Neural cell (in vitro differentiated cells): ENCODE measurements at regions not wholly inside any gene's neighbourhood (a gene's known extent, or its start where the extent isn't known, plus 50 kb on each side); places are given as distances from the start of the nearest gene placed in this dataset.

Source experiments
- H2AFZ ChIP-seq: fragments of 200-600, 300-800 bp; sonication (generic), shearing (Covaris generic); 2 replicates; pipeline ENCODE4 v1.6.0; 2014; ENCODE audit warnings: low read depth, mild to moderate bottlenecking, antibody characterized with exemption, low read length, moderate library complexity
- H3F3A ChIP-seq: fragments of 200-600 bp; shearing (Covaris generic); 2 replicates; pipeline ENCODE4 v1.6.1; 2016; ENCODE audit warnings: mild to moderate bottlenecking, moderate library complexity, mixed read lengths, antibody characterized with exemption, low read length; ENCODE audit not compliant: insufficient read depth, poor library complexity, severe bottlenecking
- H3K27ac ChIP-seq: fragments of 200-600, 300-800 bp; sonication (generic), shearing (Covaris generic); 2 replicates; pipeline ENCODE4 v1.5.1; 2014; ENCODE audit warnings: mild to moderate bottlenecking, low read length, moderate library complexity
- H3K27me3 ChIP-seq: fragments of 300-800, 200-600 bp; sonication (generic), shearing (Covaris generic); 2 replicates; pipeline ENCODE4 v1.6.0; 2014; ENCODE audit warnings: mild to moderate bottlenecking, low read depth, low read length, moderate library complexity; ENCODE audit not compliant: insufficient read depth
- H3K36me3 ChIP-seq: fragments of 300-800, 200-600 bp; sonication (generic), shearing (Covaris generic); 2 replicates; pipeline ENCODE4 v1.5.1; 2014; ENCODE audit warnings: mild to moderate bottlenecking, antibody characterized with exemption, low read length, moderate library complexity; ENCODE audit not compliant: insufficient read depth
- H3K4me2 ChIP-seq: fragments of 300-800, 200-600 bp; sonication (generic), shearing (Covaris generic); 2 replicates; pipeline ENCODE4 v1.6.0; 2014; ENCODE audit warnings: mild to moderate bottlenecking, low read length
- H3K4me3 ChIP-seq: fragments of 300-800, 200-600 bp; sonication (generic), shearing (Covaris generic); 2 replicates; pipeline ENCODE4 v1.5.1; 2014; ENCODE audit warnings: mild to moderate bottlenecking, low read length, moderate library complexity
- H3K79me2 ChIP-seq: fragments of 200-600 bp; shearing (Covaris generic); replicated peaks from 2 replicates; pipeline ENCODE4 v1.6.0; 2014; ENCODE audit warnings: mild to moderate bottlenecking, low read length, moderate library complexity; ENCODE audit not compliant: insufficient read depth
- H3K9ac ChIP-seq: fragments of 300-800, 200-600 bp; sonication (generic), shearing (Covaris generic); 2 replicates; pipeline ENCODE4 v1.6.1; 2016; ENCODE audit warnings: mild to moderate bottlenecking, low read length, mixed read lengths
- H3K9me2 ChIP-seq: fragments of 200-600 bp; shearing (Covaris generic); 2 replicates; pipeline ENCODE4 v1.6.1; 2016; ENCODE audit warnings: mild to moderate bottlenecking, low read length, mixed read lengths; ENCODE audit not compliant: insufficient read depth
- H3K9me3 ChIP-seq: fragments of 200-600, 300-800 bp; sonication (generic), shearing (Covaris generic); 2 replicates; pipeline ENCODE4 v1.6.1; 2016; ENCODE audit warnings: mild to moderate bottlenecking, mixed run types, low read length, moderate library complexity, mixed read lengths
- H4K20me1 ChIP-seq: fragments of 200-600 bp; shearing (Covaris generic); 2 replicates; pipeline ENCODE4 v1.6.1; 2016; ENCODE audit warnings: mild to moderate bottlenecking, mixed run types; ENCODE audit not compliant: insufficient read depth
- CTCF ChIP-seq: fragments of 450-650 bp; IDR thresholded peaks from 2 replicates; pipeline ENCODE4 v1.5.1; 2014; ENCODE audit warnings: antibody characterized with exemption, mild to moderate bottlenecking, moderate library complexity; ENCODE audit not compliant: poor library complexity, severe bottlenecking
- EP300 ChIP-seq: fragments of 450-650 bp; conservative IDR thresholded peaks from 2 replicates; pipeline ENCODE4 v1.6.1; 2014; ENCODE audit warnings: antibody characterized with exemption, mild to moderate bottlenecking, moderate library complexity; ENCODE audit not compliant: poor library complexity, severe bottlenecking
- EZH2 ChIP-seq: fragments of 200-600, 300-800 bp; shearing (Covaris generic), sonication (generic); IDR thresholded peaks from 2 replicates; pipeline ENCODE4 v1.6.1; 2014; ENCODE audit warnings: antibody characterized with exemption, low read length, borderline replicate concordance, mild to moderate bottlenecking; ENCODE audit not compliant: insufficient read depth, poor library complexity, severe bottlenecking
- MXI1 ChIP-seq: fragments of 450-650 bp; conservative IDR thresholded peaks from 2 replicates; pipeline ENCODE4 v1.6.1; 2014; ENCODE audit warnings: antibody characterized with exemption, mild to moderate bottlenecking; ENCODE audit not compliant: poor library complexity, severe bottlenecking
- POLR2AphosphoS5 ChIP-seq: IDR thresholded peaks from 2 replicates; pipeline ENCODE4 v1.6.1; 2012
- RAD21 ChIP-seq: fragments of 450-650 bp; conservative IDR thresholded peaks from 2 replicates; pipeline ENCODE4 v1.6.1; 2014; ENCODE audit warnings: antibody characterized with exemption, mild to moderate bottlenecking, moderate library complexity
- REST ChIP-seq: IDR thresholded peaks from 2 replicates; pipeline ENCODE4 v1.6.1; 2012; ENCODE audit warnings: borderline replicate concordance
- SMC3 ChIP-seq: fragments of 450-650 bp; conservative IDR thresholded peaks from 2 replicates; pipeline ENCODE4 v1.6.1; 2014; ENCODE audit warnings: antibody characterized with exemption, mild to moderate bottlenecking, moderate library complexity; ENCODE audit not compliant: poor library complexity
- TAF1 ChIP-seq: IDR thresholded peaks from 2 replicates; pipeline ENCODE4 v1.6.1; 2012; ENCODE audit warnings: low read depth

DNA sequence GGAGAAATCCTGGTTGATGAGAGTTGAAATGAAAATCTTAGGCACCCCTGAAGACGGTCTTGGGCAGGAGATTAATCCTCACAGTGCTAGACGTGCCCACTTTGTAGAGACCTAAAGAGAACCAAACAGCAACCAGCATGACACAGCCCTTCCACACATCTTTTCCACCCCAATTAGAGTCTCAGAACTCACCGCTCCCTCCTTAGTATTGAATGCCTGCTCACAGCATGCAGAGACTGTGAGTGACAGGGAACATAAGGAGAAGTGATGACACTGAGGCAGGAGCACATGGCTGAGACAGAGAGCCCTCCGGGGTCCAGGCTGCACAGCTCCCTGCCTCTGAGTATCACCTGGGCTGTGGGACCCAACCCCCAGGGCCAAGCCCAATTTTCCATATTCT, 367.6 kb downstream of the EIPR1 start:
- Histone ChIP-seq H3K27ac (peak overlapping the region; percentile 51), H4K20me1 (no peaks in the 10 kb centered on the region), H2AFZ (no peak overlapping the region), H3K79me2 (no peaks in the 10 kb centered on the region), H3K9me3 (peaks cover 5% of the 10 kb centered on the region), H3K9me2 (no peaks in the 10 kb centered on the region), H3K4me2 (no peak overlapping the region), H3K9ac (peak overlapping the region; percentile 38), H3K4me3 (peak overlapping the region; percentile 14), H3K27me3 (no peaks in the 10 kb centered on the region), H3F3A (no peaks in the 10 kb centered on the region), H3K36me3 (no peaks in the 10 kb centered on the region)
- TF ChIP-seq RAD21: peak; percentile 10
- TF ChIP-seq EP300: peak; percentile 30
- TF ChIP-seq CTCF: no peak
- no peak for TF ChIP-seq EZH2
- TF ChIP-seq TAF1: no peak
- TF ChIP-seq REST: no peak
- TF ChIP-seq MXI1: no peak
- TF ChIP-seq SMC3: peak; percentile 13
- TF ChIP-seq POLR2AphosphoS5: no peak

GRCh38 chr2:3009483-3009882, 368.1 kb downstream of the EIPR1 start:
- TF ChIP-seq RAD21 (no peak), EP300 (no peak), MXI1 (no peak), TAF1 (no peak), SMC3 (no peak), REST (no peak), POLR2AphosphoS5 (no peak), EZH2 (no peak)
- no peaks in the 10 kb centered on the region for H3K27me3 ChIP-seq
- no peaks in the 10 kb centered on the region for H4K20me1 ChIP-seq
- no peaks in the 10 kb centered on the region for H3F3A ChIP-seq
- no peak overlapping the region for H3K4me2 ChIP-seq
- peaks cover 5% of the 10 kb centered on the region for H3K9me3 ChIP-seq
- peak overlapping the region; percentile 34 for H2AFZ ChIP-seq
- peak overlapping the region; percentile 51 for H3K27ac ChIP-seq
- H3K4me3 ChIP-seq: peak overlapping the region; percentile 14
- H3K9ac ChIP-seq: peak overlapping the region; percentile 38
- H3K79me2 ChIP-seq: no peaks in the 10 kb centered on the region
- H3K9me2 ChIP-seq: no peaks in the 10 kb centered on the region
- H3K36me3 ChIP-seq: no peaks in the 10 kb centered on the region
